ENCODE measurements at regions not wholly inside any gene's neighbourhood (a gene's known extent, or its start where the extent isn't known, plus 50 kb on each side); places are given as distances from the start of the nearest gene placed in this dataset.

DNA sequence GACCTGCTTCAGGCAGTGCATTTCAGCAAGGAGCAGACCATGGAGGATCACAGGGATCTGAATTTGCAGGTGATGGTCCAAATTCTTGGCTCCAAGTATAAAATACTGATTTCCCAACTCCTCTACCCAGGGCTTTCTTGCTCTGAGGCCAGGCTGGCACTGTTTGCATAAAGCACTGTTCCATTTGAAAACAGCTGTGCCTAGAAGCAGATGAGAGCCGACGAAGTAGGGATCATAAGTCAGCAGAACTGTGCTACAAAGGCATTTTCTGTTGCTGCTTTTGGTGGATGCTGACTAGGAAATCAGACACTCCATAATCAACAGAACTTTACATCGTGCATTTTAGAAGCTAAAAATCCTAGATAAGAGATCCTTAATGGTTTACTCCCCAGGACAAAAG, 126.4 kb downstream of the MAT2B start:
- ChIA-PET POLR2A (no interaction called here), CTCF (no interaction called here)
- no peak overlapping the region for H3K4me2 ChIP-seq (ENCODE audit: insufficient read depth, low read length)
- intact Hi-C loops (cut with micrococcal nuclease): no loop called here
- no peak for TF ChIP-seq FOS (IDR thresholded peaks at IDR 0.05; ENCODE audit: borderline replicate concordance, insufficient read depth, low read length)
- no peak for TF ChIP-seq JUN (IDR thresholded peaks at IDR 0.05; ENCODE audit: borderline replicate concordance, insufficient read depth, insufficient read length, low read depth)
- TF ChIP-seq MYC (IDR thresholded peaks at IDR 0.05; ENCODE audit: low read depth, low read length): no peak
- no peak for TF ChIP-seq POLR2A (IDR thresholded peaks at IDR 0.05; ENCODE audit: low read depth, low read length)
- no peak for TF ChIP-seq GATA2 (IDR thresholded peaks at IDR 0.05; ENCODE audit: insufficient read depth, insufficient read length, low read depth, low read length)
- TF ChIP-seq MAX (IDR thresholded peaks at IDR 0.05; ENCODE audit: insufficient read depth, insufficient read length): no peak
- no peak for TF ChIP-seq EZH2 (IDR thresholded peaks at IDR 0.05; ENCODE audit: borderline replicate concordance, low read depth, low read length, severe bottlenecking)
- no peak for TF ChIP-seq CTCF (IDR thresholded peaks at IDR 0.05; ENCODE audit: extremely low read depth in 1 of 2, insufficient read depth in 1 of 2, low read depth in 1 of 2, low read length in 2 of 2)
- no peaks in the 10 kb centered on the region for H3K4me1 ChIP-seq (ENCODE audit: control insufficient read depth, extremely low read depth, insufficient read depth, low read length)
- no peaks in the 10 kb centered on the region for H3K79me2 ChIP-seq (ENCODE audit: control insufficient read depth, insufficient read depth, low read length)
- no peaks in the 10 kb centered on the region for H3K36me3 ChIP-seq (ENCODE audit: control insufficient read depth in 2 of 2, extremely low read depth in 1 of 2, insufficient read depth in 2 of 2, low read length in 2 of 2)
- FAIRE-seq (no peak), DNase-seq (ENCODE audit: low read depth, low spot score) (no peak)
- dilution Hi-C loops (cut with MboI; ENCODE audit: extremely low pct_ligation_motif_present, low sequenced_read_pairs): no loop called here
- no peak overlapping the region for H2AFZ ChIP-seq (ENCODE audit: low read depth, low read length)
- no peaks in the 10 kb centered on the region for H3K9me3 ChIP-seq (replicated peaks; ENCODE audit: control insufficient read depth, insufficient read depth, low read length)
- H3K4me3 ChIP-seq (replicated peaks in 1 of 3; ENCODE audit: insufficient read depth in 1 of 3, low read depth in 1 of 3, low read length in 3 of 3): no peak overlapping the region
- H3K9ac ChIP-seq (replicated peaks; ENCODE audit: extremely low read depth, insufficient read depth, low read length): no peak overlapping the region
- H3K9me1 ChIP-seq (replicated peaks; ENCODE audit: control insufficient read depth, extremely low read depth, insufficient read depth, low read length): no peaks in the 10 kb centered on the region
- H3K27me3 ChIP-seq (ENCODE audit: control insufficient read depth in 2 of 2, insufficient read depth in 2 of 2, low read length in 2 of 2): no peaks in the 10 kb centered on the region
- H4K20me1 ChIP-seq (replicated peaks; ENCODE audit: control insufficient read depth, extremely low read depth, insufficient read depth, low read length): no peaks in the 10 kb centered on the region
- no peak overlapping the region for H3K27ac ChIP-seq (ENCODE audit: insufficient read depth, low read depth, low read length)
- no TSS peak for BruUV-seq (replicated peaks)

Measured in endothelial cell of umbilical vein (primary cell).